ENCODE measurements at regions not wholly inside any gene's neighbourhood (a gene's known extent, or its start where the extent isn't known, plus 50 kb on each side); places are given as distances from the start of the nearest gene placed in this dataset.

- no peaks in the 10 kb centered on the region for H3K27me3 ChIP-seq (ENCODE audit: control insufficient read depth, insufficient read depth, low read length)
- H3K4me3 ChIP-seq (ENCODE audit: low read depth, low read length) = no peak overlapping the region
- no peaks in the 10 kb centered on the region for H3K36me3 ChIP-seq (ENCODE audit: control insufficient read depth, insufficient read depth, low read length)
- no peak for DNase-seq (ENCODE audit: low read depth)
- TF ChIP-seq CTCF (IDR thresholded peaks at IDR 0.05; ENCODE audit: insufficient read depth, low read length, poor library complexity, severe bottlenecking) = no peak
These were observed 78.1 kb upstream of the SLC25A13 start for GRCh38 chr7:96400001-96400400.

DNA sequence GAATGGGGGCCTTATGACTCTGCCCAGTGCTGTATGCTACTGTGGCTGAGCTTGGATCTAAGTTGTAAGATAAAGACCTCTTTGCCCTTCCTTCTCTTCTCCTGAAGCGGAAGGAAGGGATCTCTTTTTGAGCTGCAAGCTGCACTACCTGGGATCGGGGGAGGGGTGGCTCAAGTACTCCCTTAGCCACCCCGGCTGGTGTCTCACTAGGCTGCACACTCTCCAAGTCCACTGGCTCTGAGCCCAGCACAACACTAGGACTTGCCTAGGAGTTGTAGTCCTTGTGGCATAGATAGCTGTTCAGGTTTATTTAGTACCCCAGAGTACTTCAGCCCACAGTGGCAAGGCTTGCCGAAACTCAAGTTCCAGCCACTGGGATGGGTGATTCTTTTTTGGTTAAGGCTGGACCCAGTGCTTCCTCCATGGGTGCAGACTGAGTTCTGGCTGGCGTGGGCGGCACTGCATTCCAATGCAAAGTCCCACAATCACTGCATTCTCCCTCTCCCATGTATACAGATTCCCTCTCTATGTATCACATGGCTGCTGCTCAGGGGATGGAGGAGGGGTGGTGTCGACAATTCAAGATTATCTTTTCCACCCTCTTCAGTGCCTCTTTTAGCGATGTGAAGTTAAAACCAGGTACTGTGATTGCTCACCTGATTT, 76.2 kb upstream of the SLC25A13 start:
- TF ChIP-seq CTCF (IDR thresholded peaks at IDR 0.05; ENCODE audit: insufficient read depth, low read length, poor library complexity, severe bottlenecking) = no peak
- Histone ChIP-seq H3K4me3 (ENCODE audit: low read depth, low read length) (no peak overlapping the region), H3K27me3 (ENCODE audit: control insufficient read depth, insufficient read depth, low read length) (no peaks in the 10 kb centered on the region), H3K36me3 (ENCODE audit: control insufficient read depth, insufficient read depth, low read length) (no peaks in the 10 kb centered on the region)
- DNase-seq (ENCODE audit: low read depth) = no peak

DNA sequence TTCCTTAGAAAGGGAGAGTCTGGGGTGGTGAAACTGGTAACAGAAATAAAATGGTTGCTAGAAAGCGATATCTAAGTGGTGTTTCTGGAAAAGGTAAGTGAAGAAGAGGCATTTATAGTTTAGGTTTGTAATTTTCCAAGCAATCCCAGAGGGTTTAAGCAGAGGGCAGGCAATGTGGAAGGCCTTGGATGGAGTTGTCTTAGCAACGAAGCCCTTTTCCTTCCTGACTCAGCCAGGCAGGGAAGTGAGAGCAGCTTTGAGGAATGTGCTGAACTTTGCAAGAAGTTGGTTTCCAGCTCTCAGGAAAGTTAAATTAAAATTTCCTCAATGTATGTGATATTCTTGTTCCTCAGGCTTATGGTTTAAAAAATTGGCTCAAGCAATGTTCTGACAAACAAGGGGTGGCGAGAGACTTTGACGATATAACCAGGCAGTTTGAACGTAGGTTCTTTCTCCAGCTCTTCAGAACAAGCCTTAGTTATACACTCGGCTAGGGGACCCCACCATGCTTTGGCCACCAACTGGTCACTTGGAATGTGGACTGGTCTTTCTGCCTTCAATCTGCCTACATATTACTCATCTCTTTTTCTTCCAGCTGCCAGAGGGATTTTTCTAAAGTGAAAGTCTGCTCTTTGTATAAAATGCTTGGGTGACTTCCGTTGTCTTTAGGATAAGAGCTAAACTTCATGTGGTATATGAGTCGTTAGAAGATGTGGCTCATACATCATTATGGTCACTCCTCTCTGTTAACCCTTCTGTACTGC, 66.9 kb upstream of the SLC25A13 start:
- TF ChIP-seq CTCF (IDR thresholded peaks at IDR 0.05; ENCODE audit: insufficient read depth, low read length, poor library complexity, severe bottlenecking) = no peak
- DNase-seq (ENCODE audit: low read depth) = no peak
- H3K27me3 ChIP-seq (ENCODE audit: control insufficient read depth, insufficient read depth, low read length) = no peaks in the 10 kb centered on the region
- no peaks in the 10 kb centered on the region for H3K36me3 ChIP-seq (ENCODE audit: control insufficient read depth, insufficient read depth, low read length)
- H3K4me3 ChIP-seq (ENCODE audit: low read depth, low read length) = no peak overlapping the region

DNA sequence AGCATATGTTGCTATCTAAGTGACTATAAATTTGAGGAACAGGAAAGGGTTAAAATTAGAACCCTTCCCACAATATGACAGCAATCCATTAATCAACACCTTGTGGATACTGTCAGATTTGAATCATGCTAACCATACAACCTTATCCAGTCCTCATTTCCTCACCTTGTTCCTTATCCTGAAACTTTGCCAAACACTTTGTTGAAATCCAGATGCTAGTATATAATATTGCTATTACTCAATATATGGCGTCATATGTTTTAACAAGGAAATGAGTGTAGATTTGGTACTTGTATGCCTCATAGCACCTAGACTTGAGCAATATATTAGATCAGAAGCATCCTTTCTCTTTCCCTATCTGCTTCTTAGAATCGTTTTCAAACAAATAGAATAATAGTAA, 66.3 kb upstream of the SLC25A13 start:
- DNase-seq (ENCODE audit: low read depth) = no peak
- TF ChIP-seq CTCF (IDR thresholded peaks at IDR 0.05; ENCODE audit: insufficient read depth, low read length, poor library complexity, severe bottlenecking) = no peak

GRCh38 chr7:96380111-96380512, 58.2 kb upstream of the SLC25A13 start:
- Histone ChIP-seq H3K36me3 (ENCODE audit: control insufficient read depth, insufficient read depth, low read length) (no peaks in the 10 kb centered on the region), H3K4me3 (ENCODE audit: low read depth, low read length) (no peak overlapping the region), H3K27me3 (ENCODE audit: control insufficient read depth, insufficient read depth, low read length) (no peaks in the 10 kb centered on the region)
- no peak for TF ChIP-seq CTCF (IDR thresholded peaks at IDR 0.05; ENCODE audit: insufficient read depth, low read length, poor library complexity, severe bottlenecking)
- no peak for DNase-seq (ENCODE audit: low read depth)

More for the DNA sequence above, 66.3 kb upstream of the SLC25A13 start:
- no peaks in the 10 kb centered on the region for H3K27me3 ChIP-seq (ENCODE audit: control insufficient read depth, insufficient read depth, low read length)
- H3K4me3 ChIP-seq (ENCODE audit: low read depth, low read length) = no peak overlapping the region
- no peaks in the 10 kb centered on the region for H3K36me3 ChIP-seq (ENCODE audit: control insufficient read depth, insufficient read depth, low read length)

All from kidney epithelial cell (primary cell).